Ishikawa (cell line): ENCODE measurements at regions not wholly inside any gene's neighbourhood (a gene's known extent, or its start where the extent isn't known, plus 50 kb on each side); places are given as distances from the start of the nearest gene placed in this dataset.

Experiments
- CREB1 ChIP-seq: IDR thresholded peaks from 2 replicates; pipeline ENCODE4 v1.6.1; 2012; ENCODE audit warnings: low read depth
- RAD21 ChIP-seq: IDR thresholded peaks from 2 replicates; pipeline ENCODE4 v1.6.1; 2012; ENCODE audit warnings: low read depth
- TCF12 ChIP-seq: IDR thresholded peaks from 2 replicates; pipeline ENCODE4 v1.6.1; 2012; ENCODE audit warnings: low read depth
- YY1 ChIP-seq: IDR thresholded peaks from 2 replicates; pipeline ENCODE4 v1.6.1; 2012; ENCODE audit warnings: low read depth

- TF ChIP-seq YY1, result no peak
- TF ChIP-seq CREB1, result no peak
- no peak for TF ChIP-seq TCF12
- no peak for TF ChIP-seq RAD21
Observed at GRCh38 chr10:131021969-131022368, 289.6 kb downstream of the TCERG1L start.
